ENCODE measurements at regions not wholly inside any gene's neighbourhood (a gene's known extent, or its start where the extent isn't known, plus 50 kb on each side); places are given as distances from the start of the nearest gene placed in this dataset.

DNA sequence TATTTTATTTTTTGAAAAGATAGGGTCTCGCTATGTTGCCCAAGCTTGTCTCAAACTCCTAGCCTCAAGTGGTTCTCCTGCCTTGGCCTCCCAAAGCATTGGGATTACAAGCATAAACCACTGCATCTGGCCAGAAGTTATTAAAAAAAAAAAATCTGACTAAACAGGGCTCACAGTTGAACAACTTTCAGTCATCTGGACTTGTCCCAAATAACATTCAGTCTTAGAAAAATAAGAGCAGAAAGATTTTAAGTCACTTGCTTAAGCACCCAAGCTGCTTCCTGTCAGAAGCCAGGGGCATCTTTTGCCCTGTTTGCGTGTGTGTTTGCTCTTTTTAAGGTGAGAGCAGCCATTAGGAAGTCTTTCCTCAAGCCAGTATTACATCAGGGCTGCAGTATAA, 286.8 kb downstream of the LMO4 start:
- Histone ChIP-seq H3K4me3 (no peak overlapping the region), H3K9me3 (peaks cover 0 to 5% (median 0%) of the 10 kb centered on the region in 3 donors), H3K36me3 (no peaks in the 10 kb centered on the region), H3K27me3 (no peaks in the 10 kb centered on the region), H3K27ac (no peak overlapping the region), H3K4me1 (no peaks in the 10 kb centered on the region)
- intact Hi-C loops (cut with DNase I), result no loop called here
- 79 to 83% methylated on average over 2 of the region's 2 CpGs for WGBS, 2 donors
- no peak for DNase-seq
- TF ChIP-seq, protein P1, sequence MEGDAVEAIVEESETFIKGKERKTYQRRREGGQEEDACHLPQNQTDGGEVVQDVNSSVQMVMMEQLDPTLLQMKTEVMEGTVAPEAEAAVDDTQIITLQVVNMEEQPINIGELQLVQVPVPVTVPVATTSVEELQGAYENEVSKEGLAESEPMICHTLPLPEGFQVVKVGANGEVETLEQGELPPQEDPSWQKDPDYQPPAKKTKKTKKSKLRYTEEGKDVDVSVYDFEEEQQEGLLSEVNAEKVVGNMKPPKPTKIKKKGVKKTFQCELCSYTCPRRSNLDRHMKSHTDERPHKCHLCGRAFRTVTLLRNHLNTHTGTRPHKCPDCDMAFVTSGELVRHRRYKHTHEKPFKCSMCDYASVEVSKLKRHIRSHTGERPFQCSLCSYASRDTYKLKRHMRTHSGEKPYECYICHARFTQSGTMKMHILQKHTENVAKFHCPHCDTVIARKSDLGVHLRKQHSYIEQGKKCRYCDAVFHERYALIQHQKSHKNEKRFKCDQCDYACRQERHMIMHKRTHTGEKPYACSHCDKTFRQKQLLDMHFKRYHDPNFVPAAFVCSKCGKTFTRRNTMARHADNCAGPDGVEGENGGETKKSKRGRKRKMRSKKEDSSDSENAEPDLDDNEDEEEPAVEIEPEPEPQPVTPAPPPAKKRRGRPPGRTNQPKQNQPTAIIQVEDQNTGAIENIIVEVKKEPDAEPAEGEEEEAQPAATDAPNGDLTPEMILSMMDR (IDR thresholded peaks at IDR 0.05), result no peak
- TF ChIP-seq POLR2A (IDR thresholded peaks at IDR 0.05), result no peak

DNA sequence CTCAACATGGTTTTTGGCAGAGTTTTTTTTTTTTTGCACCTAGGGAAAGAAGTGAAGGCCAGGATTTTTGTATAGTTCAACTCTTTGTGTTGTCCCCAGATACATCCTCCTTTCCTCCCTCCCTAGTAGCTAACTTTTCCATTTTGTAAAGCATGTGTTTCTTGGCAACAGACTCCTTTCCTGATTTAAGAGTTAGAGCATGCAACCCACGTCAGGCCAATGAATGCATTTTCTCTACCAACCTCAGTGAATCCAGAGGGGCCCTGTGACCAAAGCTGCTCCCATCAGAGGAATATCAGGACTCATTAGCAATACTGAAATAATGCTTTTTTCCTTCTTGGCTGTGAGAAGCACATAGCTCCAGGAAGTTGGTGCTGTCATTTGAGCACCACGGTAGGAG, 287.2 kb downstream of the LMO4 start:
- Histone ChIP-seq H3K4me1 (no peaks in the 10 kb centered on the region), H3K27ac (no peak overlapping the region), H3K36me3 (no peaks in the 10 kb centered on the region), H3K4me3 (no peak overlapping the region), H3K9me3 (peaks cover 0 to 7% (median 0%) of the 10 kb centered on the region in 3 donors), H3K27me3 (no peaks in the 10 kb centered on the region)
- WGBS, 2 donors, result 58 to 73% methylated on average over 2 of the region's 2 CpGs
- intact Hi-C loops (cut with DNase I), result no loop called here
- no peak for TF ChIP-seq POLR2A (IDR thresholded peaks at IDR 0.05)
- TF ChIP-seq, protein P1 (IDR thresholded peaks at IDR 0.05), result no peak
- no peak for DNase-seq

DNA sequence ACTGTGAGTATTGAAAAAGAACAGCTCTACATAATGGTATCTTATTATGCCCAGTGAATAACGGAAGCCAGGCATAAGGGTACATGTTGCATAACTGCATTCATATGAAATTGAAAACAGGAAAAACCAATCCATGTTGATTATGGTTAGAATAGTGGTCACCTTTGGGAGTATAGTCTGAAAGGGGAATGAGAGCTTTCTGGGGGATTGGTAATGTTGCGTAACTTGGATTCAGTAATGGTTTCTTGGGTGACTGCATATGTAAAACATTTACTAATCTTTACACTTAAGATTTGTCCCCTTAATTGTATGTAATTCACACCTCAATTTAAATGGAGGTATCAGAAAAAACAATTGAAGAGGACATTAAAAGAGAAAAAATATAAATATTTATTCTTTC, 292.1 kb downstream of the LMO4 start:
- H3K27ac ChIP-seq, result no peak overlapping the region
- no peaks in the 10 kb centered on the region for H3K4me1 ChIP-seq
- 95 to 98% methylated on average over 2 of the region's 2 CpGs for WGBS, 2 donors
- H3K4me3 ChIP-seq, result no peak overlapping the region
- no peaks in the 10 kb centered on the region for H3K36me3 ChIP-seq
- no peaks in the 10 kb centered on the region for H3K27me3 ChIP-seq
- TF ChIP-seq POLR2A (IDR thresholded peaks at IDR 0.05), result no peak
- TF ChIP-seq, protein P1 (IDR thresholded peaks at IDR 0.05), result no peak
- intact Hi-C loops (cut with DNase I), result no loop called here
- DNase-seq, result no peak
- H3K9me3 ChIP-seq, result peaks cover 0 to 7% (median 0%) of the 10 kb centered on the region in 3 donors

DNA sequence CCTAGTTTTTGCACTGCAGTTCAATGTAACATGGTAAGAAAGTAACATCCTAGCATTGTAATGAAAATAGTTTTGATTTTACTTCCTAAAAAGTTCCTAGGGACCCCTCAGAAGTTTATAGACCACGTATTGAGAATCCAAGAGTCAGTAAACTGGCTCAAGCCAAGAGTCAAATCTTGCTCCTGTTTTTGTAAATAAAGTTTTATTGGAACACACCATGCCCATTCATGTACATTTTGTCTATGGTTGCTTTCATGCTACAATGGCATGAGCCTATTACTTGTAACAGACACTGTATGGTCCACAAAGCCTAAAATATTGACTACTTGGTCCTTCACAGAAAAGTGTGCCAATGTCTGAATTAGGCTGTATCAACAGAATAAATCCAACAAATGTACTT, 301.0 kb downstream of the LMO4 start:
- Histone ChIP-seq H3K27me3 (no peaks in the 10 kb centered on the region), H3K4me1 (no peaks in the 10 kb centered on the region), H3K36me3 (no peaks in the 10 kb centered on the region), H3K27ac (no peak overlapping the region), H3K9me3 (no peaks in the 10 kb centered on the region), H3K4me3 (no peak overlapping the region)
- WGBS, 2 donors, result 74 to 79% methylated on average over 1 of the region's 1 CpG
- DNase-seq, result no peak
- no peak for TF ChIP-seq POLR2A (IDR thresholded peaks at IDR 0.05)
- TF ChIP-seq, protein P1 (IDR thresholded peaks at IDR 0.05), result no peak
- intact Hi-C loops (cut with DNase I), result no loop called here

DNA sequence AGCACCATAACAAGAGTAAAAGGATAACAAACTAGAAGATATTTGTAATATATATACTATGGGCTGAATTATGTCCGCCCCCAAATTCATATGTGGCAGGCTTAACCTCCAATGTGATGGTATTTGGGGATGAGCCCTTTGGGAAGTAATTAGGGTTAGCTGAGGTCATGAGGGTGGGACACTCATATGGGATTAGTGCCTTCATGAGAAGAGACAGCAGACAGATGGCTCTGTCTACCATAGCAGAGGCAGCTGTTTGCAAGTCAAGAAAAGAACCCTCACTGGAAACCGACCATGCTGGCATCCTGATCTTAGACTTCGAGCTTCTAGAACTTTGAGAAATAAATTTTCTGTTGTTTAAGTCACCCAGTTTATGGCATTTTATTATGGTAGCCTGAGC, 303.6 kb downstream of the LMO4 start:
- no peaks in the 10 kb centered on the region for H3K4me1 ChIP-seq
- H3K27me3 ChIP-seq, result no peaks in the 10 kb centered on the region
- 88 to 89% methylated on average over 3 of the region's 3 CpGs for WGBS, 2 donors
- intact Hi-C loops (cut with DNase I), result no loop called here
- H3K9me3 ChIP-seq, result peaks cover 0 to 3% (median 0%) of the 10 kb centered on the region in 3 donors
- H3K4me3 ChIP-seq, result no peak overlapping the region
- no peak for TF ChIP-seq POLR2A (IDR thresholded peaks at IDR 0.05)
- TF ChIP-seq, protein P1 (IDR thresholded peaks at IDR 0.05), result no peak
- no peak for DNase-seq
- H3K27ac ChIP-seq, result no peak overlapping the region
- H3K36me3 ChIP-seq, result no peaks in the 10 kb centered on the region
